ENCODE measurements at regions not wholly inside any gene's neighbourhood (a gene's known extent, or its start where the extent isn't known, plus 50 kb on each side); places are given as distances from the start of the nearest gene placed in this dataset. TPM values are rescaled to one million over a fixed set of nuclear protein-coding genes. Genes with fewer than 3 reads are reported as not detected.
"Not testable (repeated sequence)": the region's sequence is repeated elsewhere in the genome, so short reads cannot be mapped to it uniquely, and the experiment has no call there.

DNA sequence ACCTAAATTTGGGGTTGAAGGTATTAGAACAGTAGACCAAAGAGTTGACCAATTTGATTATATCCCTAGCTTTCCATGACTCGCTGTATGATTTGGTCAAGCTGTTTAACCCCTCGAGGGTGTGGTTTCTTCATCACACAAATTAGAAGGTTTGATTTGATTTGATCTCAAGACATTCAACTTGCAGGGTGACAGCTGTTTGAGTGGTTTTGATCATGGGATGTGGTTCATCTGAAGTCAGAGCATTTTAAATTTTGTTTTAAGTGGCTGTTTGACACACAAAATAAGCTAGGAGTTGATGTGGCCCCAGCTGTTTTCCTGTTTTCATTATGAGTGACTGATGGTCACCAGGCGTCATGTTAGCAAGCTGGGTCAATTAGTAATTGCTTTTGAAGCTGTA lies 52.7 kb upstream of the FABP2 start:
- intact Hi-C loops (cut with micrococcal nuclease); H2AFZ ChIP-seq (ENCODE audit: insufficient read depth, low read depth, low read length, poor library complexity, severe bottlenecking); DNase-seq; H3K36me3 ChIP-seq (replicated peaks in 1 of 2; ENCODE audit: control insufficient read depth in 1 of 2, insufficient read depth in 2 of 2, low read length in 2 of 2); H3K36me3 Mint-ChIP-seq; H3K4me3 ChIP-seq (replicated peaks in 1 of 3; ENCODE audit: low read depth in 2 of 3, low read length in 3 of 3); H3K27me3 ChIP-seq (ENCODE audit: control insufficient read depth in 2 of 2, insufficient read depth in 2 of 2, low read length in 2 of 2); H3K4me2 ChIP-seq (replicated peaks; ENCODE audit: extremely low read depth, low read length, poor library complexity, severe bottlenecking); H4K20me1 ChIP-seq (ENCODE audit: insufficient read depth, low read length); H3K79me2 ChIP-seq (ENCODE audit: insufficient read depth, low read length); H3K9ac ChIP-seq (ENCODE audit: insufficient read depth, low read length, poor library complexity, severe bottlenecking); H3K9me3 Mint-ChIP-seq; H3K9me3 ChIP-seq (replicated peaks in 1 of 2; ENCODE audit: control insufficient read depth in 1 of 2, insufficient read depth in 1 of 2, low read length in 2 of 2); H3K4me3 Mint-ChIP-seq; H3K27ac Mint-ChIP-seq; H3K27ac ChIP-seq (ENCODE audit: low read depth in 1 of 2, low read length in 2 of 2); H3K27me3 Mint-ChIP-seq (ENCODE audit: low read depth in 3 of 3): not testable (repeated sequence)
- H3K4me1 ChIP-seq (ENCODE audit: control insufficient read depth in 1 of 2, insufficient read depth in 2 of 2, low read length in 2 of 2) = peaks cover 14 to 15% of the 10 kb centered on the region in 2 donors
- H3K4me1 Mint-ChIP-seq = peaks cover 15% of the 10 kb centered on the region
- no CpG with 5 or more reads among the region's 3 CpGs for WGBS (ENCODE audit: insufficient coverage)

GRCh38 chr4:119372316-119373062 lies 50.6 kb upstream of the FABP2 start:
- DNase-seq; H3K4me2 ChIP-seq (replicated peaks; ENCODE audit: extremely low read depth, low read length, poor library complexity, severe bottlenecking); H3K9ac ChIP-seq (ENCODE audit: insufficient read depth, low read length, poor library complexity, severe bottlenecking); H3K36me3 Mint-ChIP-seq; H3K27me3 Mint-ChIP-seq (ENCODE audit: low read depth in 3 of 3); H3K79me2 ChIP-seq (ENCODE audit: insufficient read depth, low read length); H3K27ac ChIP-seq (ENCODE audit: low read depth in 1 of 2, low read length in 2 of 2); H3K4me3 ChIP-seq (replicated peaks in 1 of 3; ENCODE audit: low read depth in 2 of 3, low read length in 3 of 3); H3K9me3 Mint-ChIP-seq; H3K9me3 ChIP-seq (replicated peaks in 1 of 2; ENCODE audit: control insufficient read depth in 1 of 2, insufficient read depth in 1 of 2, low read length in 2 of 2); intact Hi-C loops (cut with micrococcal nuclease); H2AFZ ChIP-seq (ENCODE audit: insufficient read depth, low read depth, low read length, poor library complexity, severe bottlenecking); H4K20me1 ChIP-seq (ENCODE audit: insufficient read depth, low read length); H3K36me3 ChIP-seq (replicated peaks in 1 of 2; ENCODE audit: control insufficient read depth in 1 of 2, insufficient read depth in 2 of 2, low read length in 2 of 2); H3K4me3 Mint-ChIP-seq; H3K27me3 ChIP-seq (ENCODE audit: control insufficient read depth in 2 of 2, insufficient read depth in 2 of 2, low read length in 2 of 2): not testable (repeated sequence)
- peaks cover 15% of the 10 kb centered on the region for H3K4me1 Mint-ChIP-seq
- WGBS (ENCODE audit: insufficient coverage) = 80% methylated on average over 1 of the region's 6 CpGs
- peaks cover 14 to 15% of the 10 kb centered on the region in 2 donors for H3K4me1 ChIP-seq (ENCODE audit: control insufficient read depth in 1 of 2, insufficient read depth in 2 of 2, low read length in 2 of 2)
- H3K27ac Mint-ChIP-seq = peak overlapping the region in 2 of 7 donors; percentile 11 to 61

Small RNAs in the stretch of these regions (small RNA-seq; reads per million reads assigned to genes)
- not detected for gene RNU6-1217P (ENCODE audit: insufficient read length, low read depth)
